ENCODE measurements at regions not wholly inside any gene's neighbourhood (a gene's known extent, or its start where the extent isn't known, plus 50 kb on each side); places are given as distances from the start of the nearest gene placed in this dataset.

DNA sequence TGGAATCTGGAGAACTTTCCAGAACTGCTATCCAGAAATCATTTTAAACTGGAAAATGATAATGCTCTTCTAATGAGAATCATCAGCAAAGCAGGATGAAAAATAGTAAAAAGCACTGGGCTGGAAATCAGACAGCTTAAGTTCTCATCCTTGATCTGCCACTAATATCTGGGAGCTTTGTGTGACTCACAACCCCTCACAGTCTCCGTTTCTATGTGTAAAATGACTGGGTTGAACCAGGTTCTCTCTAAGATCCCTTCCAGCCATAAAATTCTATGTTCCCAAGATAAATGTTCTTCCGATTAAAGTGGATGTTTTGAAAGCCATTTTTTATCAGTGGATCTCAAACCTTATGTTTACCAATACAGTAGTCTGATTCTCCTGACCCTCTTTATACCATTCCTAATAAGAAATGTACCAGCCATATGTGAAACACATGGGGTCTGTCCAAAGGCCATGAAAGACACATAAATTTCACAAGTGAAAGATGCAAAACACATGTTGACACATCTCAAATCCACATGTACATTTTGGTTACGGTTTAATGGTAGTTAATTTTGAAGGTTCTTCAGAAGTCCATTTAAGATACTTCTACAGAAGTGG lies 188.8 kb downstream of the EN1 start:
- DNase-seq, result no peak

DNA sequence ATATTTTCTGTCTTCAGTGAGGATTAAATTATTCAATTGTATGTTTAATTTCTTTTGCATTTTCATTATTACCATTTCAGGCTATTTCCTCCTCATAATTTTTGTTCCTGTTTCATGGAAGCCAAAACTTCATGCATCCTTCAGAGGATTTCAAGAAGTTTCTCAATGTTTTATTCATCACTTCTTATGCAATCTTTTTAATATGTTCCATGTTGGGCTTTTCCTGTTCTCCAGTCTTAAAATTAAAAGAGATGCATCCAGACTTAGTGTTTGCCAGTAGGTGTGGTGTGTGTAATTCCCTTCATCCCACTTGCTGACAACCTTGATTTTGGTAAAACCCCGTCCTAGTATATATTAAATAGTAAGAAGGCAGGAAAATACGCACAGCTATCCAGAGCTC lies 190.0 kb downstream of the EN1 start:
- DNase-seq, result no peak

DNA sequence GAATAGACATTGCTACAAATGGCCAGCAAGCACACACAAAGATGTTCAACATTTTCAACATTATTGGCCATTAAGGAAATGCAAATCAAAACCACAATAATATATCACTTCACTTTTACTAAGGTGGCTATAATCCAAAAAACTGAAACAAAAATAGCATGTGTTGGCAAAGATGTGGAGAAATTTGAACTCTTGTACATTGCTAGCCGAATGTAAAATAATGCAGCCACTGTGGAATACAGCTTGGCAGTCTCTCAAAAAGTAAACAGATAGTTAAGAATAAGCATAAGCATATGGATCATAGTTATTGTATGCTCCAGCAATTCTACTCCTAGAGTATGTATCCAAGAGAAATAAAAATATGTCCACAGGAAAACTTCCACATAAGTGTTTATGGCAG lies 192.5 kb downstream of the EN1 start:
- no peak for DNase-seq

GRCh38 chr2:118650327-118650726 lies 197.1 kb downstream of the EN1 start:
- DNase-seq, result no peak

- no peak for DNase-seq
Observed at GRCh38 chr2:118645876-118646275, 201.6 kb downstream of the EN1 start.

- DNase-seq, result no peak
Observed at GRCh38 chr2:118644190-118644589, 203.3 kb downstream of the EN1 start.

GRCh38 chr2:118643294-118643693 lies 204.2 kb downstream of the EN1 start:
- no peak for DNase-seq

DNA sequence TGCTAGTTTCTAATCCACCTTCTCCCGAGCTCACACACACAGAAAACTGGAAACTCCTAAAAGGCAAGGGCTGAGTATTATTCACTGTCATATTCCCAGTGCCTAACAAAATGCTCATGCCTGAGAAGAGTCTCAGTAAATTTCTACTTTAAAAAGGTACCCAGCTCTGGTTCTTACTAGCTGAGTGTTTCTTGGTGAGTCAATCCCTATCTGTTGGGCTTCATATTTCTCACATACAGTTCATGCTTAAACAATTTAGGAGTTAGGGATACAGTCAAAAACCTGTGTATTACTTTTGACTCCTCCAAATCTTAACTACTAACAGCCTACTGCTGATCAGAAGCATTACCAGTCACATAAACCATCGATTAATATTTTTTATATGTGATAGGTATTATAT lies 204.9 kb downstream of the EN1 start:
- DNase-seq, result no peak

- no peak for DNase-seq
Observed at GRCh38 chr2:118641711-118642110, 205.7 kb downstream of the EN1 start.

- no peak for DNase-seq
Observed at GRCh38 chr2:118639371-118639770, 208.1 kb downstream of the EN1 start.

DNA sequence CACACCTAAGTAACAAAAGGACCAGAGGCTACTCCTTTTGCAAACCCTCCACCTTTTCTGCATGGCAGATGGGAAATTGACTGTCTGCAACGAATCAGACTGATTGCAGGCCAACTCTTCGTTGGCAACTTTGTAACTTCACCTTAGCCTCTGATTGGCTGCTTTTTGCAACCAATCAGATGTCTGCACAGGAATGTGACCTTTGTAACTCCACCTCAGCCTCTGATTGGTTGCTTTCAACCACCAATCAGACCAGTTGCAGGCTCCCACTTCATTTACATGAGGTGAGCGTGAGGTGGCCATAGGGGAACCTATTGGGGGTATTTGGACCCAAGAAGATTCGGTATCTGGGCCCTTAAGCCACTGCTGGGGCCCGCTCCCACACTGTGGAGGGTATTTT lies 209.0 kb downstream of the EN1 start:
- no peak for DNase-seq

- no peak for DNase-seq
Observed at GRCh38 chr2:118635891-118636290, 211.6 kb downstream of the EN1 start.

GRCh38 chr2:118634876-118635275 lies 212.6 kb downstream of the EN1 start:
- no peak for DNase-seq

DNA sequence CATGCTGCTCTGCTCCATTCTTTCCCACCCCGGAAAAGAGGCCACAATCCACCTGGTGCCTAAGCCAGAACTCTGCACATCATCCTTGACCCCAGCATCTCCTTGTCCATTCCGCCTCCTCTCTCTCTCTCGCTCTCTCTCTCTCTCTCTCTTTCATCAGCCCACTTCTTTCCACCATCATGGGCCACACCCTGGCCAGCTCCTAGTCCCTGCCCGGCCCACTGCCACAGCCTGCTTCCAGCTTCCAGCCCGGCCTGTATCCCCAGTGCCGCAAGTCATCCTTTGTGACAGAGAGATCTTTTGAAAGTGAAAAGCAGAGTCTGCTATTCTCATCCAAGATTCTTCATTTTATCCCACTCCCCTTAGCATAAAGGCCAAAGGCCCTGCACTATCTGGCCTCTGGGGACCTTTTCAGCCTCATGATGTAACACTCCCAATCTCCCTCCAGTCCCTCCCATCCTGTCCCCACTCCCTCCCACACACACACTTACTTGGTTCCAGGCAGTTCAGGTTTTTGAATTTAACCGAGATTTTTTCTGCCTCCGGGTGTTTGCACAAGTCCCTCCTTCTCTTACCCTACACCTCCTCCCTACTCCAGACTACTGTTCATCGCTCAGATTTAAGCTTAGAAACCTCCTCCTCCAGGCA lies 214.0 kb downstream of the EN1 start:
- no peak for DNase-seq

DNA sequence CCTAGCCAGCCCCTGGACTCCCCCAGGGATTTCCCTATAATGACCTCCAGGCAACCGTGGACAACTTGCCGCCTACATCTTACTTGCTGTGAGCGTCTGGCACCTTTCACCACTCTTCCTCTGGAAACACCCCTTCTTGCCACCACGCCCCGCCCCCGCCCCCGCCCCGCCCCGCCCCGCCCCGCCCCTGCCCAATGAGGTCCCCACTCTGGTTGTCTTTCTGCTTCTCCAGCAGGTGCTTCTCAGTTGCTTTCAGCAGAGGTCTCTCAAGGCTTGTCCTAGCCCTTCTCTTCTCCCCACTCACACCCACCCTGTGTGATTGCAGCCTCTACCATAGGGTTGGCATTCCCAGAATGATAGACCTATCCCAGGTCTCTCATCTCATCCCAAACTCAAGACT lies 214.5 kb downstream of the EN1 start:
- no peak for DNase-seq

DNA sequence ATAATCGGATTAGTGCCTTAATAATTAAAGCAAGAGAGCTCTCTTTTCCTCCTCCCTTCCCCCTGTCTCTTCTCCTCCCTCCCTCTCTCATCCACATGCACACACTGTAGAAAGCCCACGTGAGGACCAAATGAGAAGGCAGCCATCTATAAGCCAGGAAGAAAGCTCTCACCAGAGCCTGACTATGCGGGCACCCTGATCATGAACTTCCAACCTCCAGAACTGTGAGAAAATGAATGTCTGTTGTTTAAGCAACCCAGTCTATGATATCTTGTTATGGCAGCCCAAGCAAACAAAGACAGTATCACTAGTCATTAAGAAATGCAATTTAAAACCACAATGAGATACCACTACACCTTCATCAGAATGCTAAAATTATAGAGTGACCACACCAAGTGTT lies 220.3 kb downstream of the EN1 start:
- DNase-seq, result no peak

DNA sequence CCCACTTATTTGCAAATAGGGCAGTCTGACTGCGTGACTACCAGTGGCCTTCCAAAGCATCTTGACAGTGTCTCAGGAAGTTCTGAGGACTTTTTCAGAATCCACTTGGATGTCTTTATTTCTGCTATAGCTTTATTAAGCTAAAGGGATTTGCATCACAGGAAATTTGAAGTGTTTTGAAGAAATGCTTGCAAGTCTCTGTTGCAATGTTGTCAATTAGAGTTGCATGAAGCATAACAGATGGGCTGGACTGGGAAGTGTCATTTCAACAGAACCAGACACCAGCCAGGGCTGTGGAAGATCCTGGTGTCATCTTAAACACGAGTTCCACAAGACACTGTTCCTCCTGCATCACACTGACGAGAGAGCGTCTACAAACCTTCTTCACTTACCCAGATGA lies 224.5 kb downstream of the EN1 start:
- no peak for DNase-seq

GRCh38 chr2:118622108-118622507 lies 225.3 kb downstream of the EN1 start:
- DNase-seq, result no peak

- DNase-seq, result no peak
Observed at GRCh38 chr2:118618279-118618678, 229.2 kb downstream of the EN1 start.

- DNase-seq, result no peak
Observed at GRCh38 chr2:118616432-118616831, 231.0 kb downstream of the EN1 start.

- no peak for DNase-seq
Observed at GRCh38 chr2:118614841-118615271, 232.6 kb downstream of the EN1 start.

- DNase-seq, result no peak
Observed at GRCh38 chr2:118613737-118614136, 233.7 kb downstream of the EN1 start.

DNA sequence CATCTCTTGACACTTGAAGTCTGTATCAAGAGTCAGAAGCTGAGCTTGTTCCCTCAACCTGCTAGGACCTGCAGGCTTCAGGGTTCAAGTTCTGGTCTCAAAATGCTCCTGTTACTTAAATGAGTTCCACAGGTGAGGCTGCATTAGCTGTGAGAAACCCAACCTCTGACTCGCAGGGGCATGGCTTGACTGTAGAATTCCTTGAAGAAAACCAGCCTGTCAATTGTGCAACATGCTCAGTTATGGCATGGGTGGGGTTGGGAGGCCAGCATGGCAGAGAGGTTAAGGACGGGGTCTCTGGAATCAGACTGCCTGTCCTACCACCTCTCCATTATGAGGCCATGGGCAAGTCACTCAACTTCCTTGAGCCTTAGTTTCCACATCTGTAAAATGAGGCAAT lies 235.8 kb downstream of the EN1 start:
- DNase-seq, result no peak

- DNase-seq, result no peak
Observed at GRCh38 chr2:118609138-118609537, 238.3 kb downstream of the EN1 start.

DNA sequence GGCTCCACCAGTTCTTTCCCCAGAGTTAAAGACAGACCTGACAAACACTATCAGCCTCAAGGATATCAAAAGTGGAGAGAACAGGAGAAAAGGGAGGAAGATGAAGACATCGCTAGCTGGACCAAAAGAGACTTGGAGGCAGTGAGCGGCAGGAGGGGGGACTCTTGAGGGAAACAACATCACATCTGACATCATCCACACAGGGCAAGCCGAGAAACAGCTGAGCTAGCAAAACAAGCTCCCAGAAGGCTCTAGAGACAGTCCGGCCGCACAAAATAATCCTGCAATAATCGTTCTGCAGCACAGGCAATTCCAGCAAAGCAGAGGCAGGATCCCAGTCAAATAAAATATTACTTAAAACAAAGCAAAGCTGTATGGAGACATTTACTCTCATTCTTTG lies 239.8 kb downstream of the EN1 start:
- no peak for DNase-seq

Measured in stimulated activated CD4-positive, alpha-beta T cell treated with anti-CD3 and anti-CD28 coated beads, Interleukin-4, amount 100 ng/mL, for 1 hour (primary cell).